DND-41 (cell line): ENCODE measurements at regions not wholly inside any gene's neighbourhood (a gene's known extent, or its start where the extent isn't known, plus 50 kb on each side); places are given as distances from the start of the nearest gene placed in this dataset.

Experiments used
- ATAC-seq: fragments of 200-7000 bp; cut with Tn5 transposase; 3 replicates; pipeline ENCODE4 v1.9.1; 2021; ENCODE audit warnings: low read depth; ENCODE audit not compliant: insufficient read depth
- DNase-seq: peaks from one replicate; pipeline ENCODE4 v3.0.0-alpha.2; 2020
- H2AFZ ChIP-seq: 2 replicates; pipeline ENCODE4 v1.6.0; 2012; ENCODE audit warnings: low read depth, low read length
- H3K27ac ChIP-seq: 2 replicates; pipeline ENCODE4 v1.5.1; 2012; ENCODE audit warnings: low read length, inconsistent platforms
- H3K27me3 ChIP-seq: fragments of 200-600 bp; sonication (generic); 2 replicates; pipeline ENCODE4 v1.6.0; 2012; ENCODE audit warnings: low read length, mild to moderate bottlenecking, inconsistent platforms; ENCODE audit not compliant: insufficient read depth, poor library complexity
- H3K36me3 ChIP-seq: 2 replicates; pipeline ENCODE4 v1.5.1; 2012; ENCODE audit warnings: low read length, inconsistent platforms; ENCODE audit not compliant: insufficient read depth
- H3K4me1 ChIP-seq: 2 replicates; pipeline ENCODE4 v1.5.1; 2012; ENCODE audit warnings: mild to moderate bottlenecking, low read length; ENCODE audit not compliant: insufficient read depth
- H3K4me2 ChIP-seq: 2 replicates; pipeline ENCODE4 v1.6.0; 2012; ENCODE audit warnings: mild to moderate bottlenecking, moderate library complexity, low read length, inconsistent platforms; ENCODE audit not compliant: insufficient read depth
- H3K4me3 ChIP-seq, 2 experiments: fragments of 200-600 bp in 1 of 2; shearing (Covaris generic) in 1 of 2; 2 replicates each; pipeline ENCODE4 v1.5.1; 2012 to 2016; ENCODE audit warnings: inconsistent platforms in 2 of 2, low read length in 2 of 2, mild to moderate bottlenecking in 2 of 2, low read depth in 1 of 2, moderate library complexity in 1 of 2
- H3K79me2 ChIP-seq: 2 replicates; pipeline ENCODE4 v1.6.0; 2012; ENCODE audit warnings: low read length, inconsistent platforms; ENCODE audit not compliant: insufficient read depth
- H3K9ac ChIP-seq: 2 replicates; pipeline ENCODE4 v1.6.0; 2012; ENCODE audit warnings: low read depth, mild to moderate bottlenecking, inconsistent platforms, low read length, moderate library complexity
- H3K9me3 ChIP-seq: 2 replicates; pipeline ENCODE4 v1.5.1; 2012; ENCODE audit warnings: low read length, moderate library complexity, mild to moderate bottlenecking, inconsistent platforms; ENCODE audit not compliant: insufficient read depth, severe bottlenecking
- H4K20me1 ChIP-seq: 2 replicates; pipeline ENCODE4 v1.6.0; 2012; ENCODE audit warnings: low read length; ENCODE audit not compliant: insufficient read depth
- EZH2 ChIP-seq: IDR thresholded peaks from 3 replicates; pipeline ENCODE4 v1.6.1; 2012; ENCODE audit warnings: borderline replicate concordance, low read depth, mild to moderate bottlenecking, moderate library complexity, low read length, inconsistent platforms; ENCODE audit not compliant: severe bottlenecking
- TF ChIP-seq, protein P1 (sequence below): IDR thresholded peaks from 2 replicates; pipeline ENCODE4 v1.5.1; 2012; ENCODE audit warnings: borderline replicate concordance, low read length, moderate library complexity, mild to moderate bottlenecking; ENCODE audit not compliant: poor library complexity, severe bottlenecking; ENCODE audit errors: extremely low read depth

DNA sequence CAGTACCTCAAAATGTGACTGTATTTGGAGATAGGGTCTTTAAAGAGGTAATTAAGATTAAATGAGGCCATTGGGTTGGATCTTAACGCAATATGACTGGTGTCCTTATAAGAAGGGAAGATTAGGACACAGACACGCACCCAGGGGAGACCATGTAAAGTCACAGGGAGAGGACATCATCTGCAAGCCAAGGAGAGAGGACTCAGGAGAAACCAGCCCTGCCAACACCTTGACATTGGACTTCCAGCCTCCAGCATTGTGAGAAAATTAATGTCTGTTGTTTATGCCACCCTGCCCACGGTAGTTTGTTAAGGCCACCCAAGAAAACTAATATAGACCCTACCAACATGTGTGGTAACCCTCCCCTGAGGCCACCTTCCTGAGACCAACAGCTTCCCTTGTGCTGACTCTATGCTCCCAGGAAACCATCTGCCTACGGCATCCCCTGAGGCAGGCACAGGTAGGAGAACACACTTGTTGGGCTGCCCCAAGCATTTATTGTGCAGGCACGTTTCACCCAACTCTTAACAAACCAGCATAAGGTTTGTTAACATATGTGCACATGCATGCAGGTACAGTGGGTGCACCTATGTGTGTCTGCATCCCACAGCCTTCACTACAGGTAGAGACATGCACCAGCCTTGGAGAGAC, 161.5 kb upstream of the AGAP1 start:
- no peak for DNase-seq
- H3K27ac ChIP-seq = no peak overlapping the region
- H3K79me2 ChIP-seq = no peaks in the 10 kb centered on the region
- no peaks in the 10 kb centered on the region for H3K27me3 ChIP-seq
- H2AFZ ChIP-seq = no peak overlapping the region
- no peaks in the 10 kb centered on the region for H4K20me1 ChIP-seq
- H3K4me1 ChIP-seq = no peaks in the 10 kb centered on the region
- no peak for ATAC-seq
- no peaks in the 10 kb centered on the region for H3K9me3 ChIP-seq
- H3K36me3 ChIP-seq = no peaks in the 10 kb centered on the region
- H3K9ac ChIP-seq = no peak overlapping the region
- TF ChIP-seq, protein P1, sequence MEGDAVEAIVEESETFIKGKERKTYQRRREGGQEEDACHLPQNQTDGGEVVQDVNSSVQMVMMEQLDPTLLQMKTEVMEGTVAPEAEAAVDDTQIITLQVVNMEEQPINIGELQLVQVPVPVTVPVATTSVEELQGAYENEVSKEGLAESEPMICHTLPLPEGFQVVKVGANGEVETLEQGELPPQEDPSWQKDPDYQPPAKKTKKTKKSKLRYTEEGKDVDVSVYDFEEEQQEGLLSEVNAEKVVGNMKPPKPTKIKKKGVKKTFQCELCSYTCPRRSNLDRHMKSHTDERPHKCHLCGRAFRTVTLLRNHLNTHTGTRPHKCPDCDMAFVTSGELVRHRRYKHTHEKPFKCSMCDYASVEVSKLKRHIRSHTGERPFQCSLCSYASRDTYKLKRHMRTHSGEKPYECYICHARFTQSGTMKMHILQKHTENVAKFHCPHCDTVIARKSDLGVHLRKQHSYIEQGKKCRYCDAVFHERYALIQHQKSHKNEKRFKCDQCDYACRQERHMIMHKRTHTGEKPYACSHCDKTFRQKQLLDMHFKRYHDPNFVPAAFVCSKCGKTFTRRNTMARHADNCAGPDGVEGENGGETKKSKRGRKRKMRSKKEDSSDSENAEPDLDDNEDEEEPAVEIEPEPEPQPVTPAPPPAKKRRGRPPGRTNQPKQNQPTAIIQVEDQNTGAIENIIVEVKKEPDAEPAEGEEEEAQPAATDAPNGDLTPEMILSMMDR = no peak
- TF ChIP-seq EZH2 = no peak
- no peak overlapping the region for H3K4me2 ChIP-seq
- H3K4me3 ChIP-seq = no peak overlapping the region

DNA sequence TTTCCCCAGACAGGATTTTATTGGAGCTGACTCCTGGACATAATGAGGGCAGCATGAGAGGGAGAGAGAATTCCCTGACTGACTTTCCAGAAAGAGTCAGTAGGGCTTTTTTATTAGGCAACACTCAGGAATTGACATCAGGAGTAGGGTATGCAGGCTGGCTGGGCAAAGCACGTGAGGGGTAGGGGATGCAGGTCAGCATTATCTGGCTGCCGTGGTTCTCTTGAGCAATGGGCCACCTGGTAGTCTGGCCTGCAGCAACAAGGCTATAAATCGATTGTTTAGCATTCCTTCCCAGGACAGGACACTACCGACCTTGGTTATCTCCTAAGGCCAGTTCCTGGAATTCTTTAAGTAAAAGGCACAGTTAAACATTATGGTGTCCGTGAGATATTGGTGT, 160.8 kb upstream of the AGAP1 start:
- Histone ChIP-seq H3K9ac (no peak overlapping the region), H3K27ac (no peak overlapping the region), H3K4me1 (no peaks in the 10 kb centered on the region), H3K36me3 (no peaks in the 10 kb centered on the region), H4K20me1 (no peaks in the 10 kb centered on the region), H3K4me3 (no peak overlapping the region), H3K27me3 (no peaks in the 10 kb centered on the region), H3K9me3 (no peaks in the 10 kb centered on the region), H3K79me2 (no peaks in the 10 kb centered on the region), H3K4me2 (no peak overlapping the region), H2AFZ (no peak overlapping the region)
- DNase-seq (no peak), ATAC-seq (no peak)
- TF ChIP-seq, protein P1 = no peak
- no peak for TF ChIP-seq EZH2

DNA sequence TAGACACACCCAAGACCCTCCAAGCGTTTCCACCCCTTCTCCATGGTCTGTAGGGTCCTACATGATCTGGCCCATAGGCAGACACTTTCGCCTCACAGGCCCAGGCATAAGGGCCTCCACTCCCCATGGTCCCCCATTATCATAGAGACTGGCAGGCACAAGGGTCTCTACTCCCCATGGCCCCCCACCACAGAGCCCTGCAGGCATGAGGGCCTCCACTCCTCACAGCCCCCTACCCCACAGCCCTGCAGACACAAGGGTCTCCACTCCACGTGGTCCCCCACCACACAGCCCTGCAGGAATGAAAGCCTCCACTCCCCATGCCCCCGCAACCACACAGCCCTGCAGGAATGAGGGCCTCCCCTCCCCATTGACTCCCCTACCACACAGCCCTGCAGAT, 159.7 kb upstream of the AGAP1 start:
- Histone ChIP-seq H3K4me1 (no peaks in the 10 kb centered on the region), H4K20me1 (no peaks in the 10 kb centered on the region), H3K79me2 (no peaks in the 10 kb centered on the region), H3K9ac (no peak overlapping the region), H3K27me3 (no peaks in the 10 kb centered on the region), H3K9me3 (no peaks in the 10 kb centered on the region), H3K4me2 (no peak overlapping the region), H3K4me3 (no peak overlapping the region), H3K27ac (no peak overlapping the region), H3K36me3 (no peaks in the 10 kb centered on the region), H2AFZ (no peak overlapping the region)
- ATAC-seq (no peak), DNase-seq (no peak)
- TF ChIP-seq, protein P1 = no peak
- no peak for TF ChIP-seq EZH2
